ENCODE measurements at regions not wholly inside any gene's neighbourhood (a gene's known extent, or its start where the extent isn't known, plus 50 kb on each side); places are given as distances from the start of the nearest gene placed in this dataset.

- 52 to 74% (median 62%) methylated on average over 1 of the region's 1 CpG for WGBS, 4 donors
- DNase-seq (no peak), ATAC-seq (no peak)
- Histone ChIP-seq H3K9me3 (no peaks in the 10 kb centered on the region), H3K4me3 (no peak overlapping the region), H3K4me1 (no peaks in the 10 kb centered on the region), H3K27ac (no peak overlapping the region), H3K36me3 (no peaks in the 10 kb centered on the region), H3K27me3 (no peaks in the 10 kb centered on the region)
- TF ChIP-seq POLR2A (IDR thresholded peaks at IDR 0.05): no peak
- intact Hi-C loops (cut with DNase I): no loop called here
Observed at GRCh38 chr4:89619206-89619962, 217.6 kb downstream of the SNCA start.

DNA sequence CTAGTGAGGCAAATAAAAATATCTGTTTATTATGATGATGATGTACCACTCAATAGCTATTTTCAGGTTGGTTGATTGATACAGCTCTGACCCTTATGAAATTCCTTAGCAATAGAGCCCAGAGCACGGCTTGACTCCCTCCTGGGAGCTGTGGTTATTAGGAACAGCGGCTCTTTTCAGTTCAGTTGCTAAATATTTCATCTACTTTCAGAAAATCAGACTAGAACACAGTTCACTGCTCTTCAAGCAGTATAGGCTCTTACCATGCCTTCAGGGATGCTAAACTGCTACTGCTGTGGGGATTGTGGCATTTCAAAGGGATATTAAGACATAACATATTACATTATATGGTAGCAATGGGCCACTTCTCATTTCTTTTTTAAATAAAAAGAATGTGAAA lies 218.8 kb downstream of the SNCA start:
- TF ChIP-seq, protein P1, sequence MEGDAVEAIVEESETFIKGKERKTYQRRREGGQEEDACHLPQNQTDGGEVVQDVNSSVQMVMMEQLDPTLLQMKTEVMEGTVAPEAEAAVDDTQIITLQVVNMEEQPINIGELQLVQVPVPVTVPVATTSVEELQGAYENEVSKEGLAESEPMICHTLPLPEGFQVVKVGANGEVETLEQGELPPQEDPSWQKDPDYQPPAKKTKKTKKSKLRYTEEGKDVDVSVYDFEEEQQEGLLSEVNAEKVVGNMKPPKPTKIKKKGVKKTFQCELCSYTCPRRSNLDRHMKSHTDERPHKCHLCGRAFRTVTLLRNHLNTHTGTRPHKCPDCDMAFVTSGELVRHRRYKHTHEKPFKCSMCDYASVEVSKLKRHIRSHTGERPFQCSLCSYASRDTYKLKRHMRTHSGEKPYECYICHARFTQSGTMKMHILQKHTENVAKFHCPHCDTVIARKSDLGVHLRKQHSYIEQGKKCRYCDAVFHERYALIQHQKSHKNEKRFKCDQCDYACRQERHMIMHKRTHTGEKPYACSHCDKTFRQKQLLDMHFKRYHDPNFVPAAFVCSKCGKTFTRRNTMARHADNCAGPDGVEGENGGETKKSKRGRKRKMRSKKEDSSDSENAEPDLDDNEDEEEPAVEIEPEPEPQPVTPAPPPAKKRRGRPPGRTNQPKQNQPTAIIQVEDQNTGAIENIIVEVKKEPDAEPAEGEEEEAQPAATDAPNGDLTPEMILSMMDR (IDR thresholded peaks at IDR 0.05): no peak
- no peak for TF ChIP-seq POLR2A (IDR thresholded peaks at IDR 0.05)
- DNase-seq: no peak
- H3K27me3 ChIP-seq: no peaks in the 10 kb centered on the region
- no peaks in the 10 kb centered on the region for H3K9me3 ChIP-seq
- no peak overlapping the region for H3K4me3 ChIP-seq
- 62 to 87% (median 78%) methylated on average over 2 of the region's 2 CpGs for WGBS, 4 donors
- no peaks in the 10 kb centered on the region for H3K4me1 ChIP-seq
- H3K27ac ChIP-seq: no peak overlapping the region
- no peaks in the 10 kb centered on the region for H3K36me3 ChIP-seq
- no peak for ATAC-seq
- intact Hi-C loops (cut with DNase I): no loop called here

DNA sequence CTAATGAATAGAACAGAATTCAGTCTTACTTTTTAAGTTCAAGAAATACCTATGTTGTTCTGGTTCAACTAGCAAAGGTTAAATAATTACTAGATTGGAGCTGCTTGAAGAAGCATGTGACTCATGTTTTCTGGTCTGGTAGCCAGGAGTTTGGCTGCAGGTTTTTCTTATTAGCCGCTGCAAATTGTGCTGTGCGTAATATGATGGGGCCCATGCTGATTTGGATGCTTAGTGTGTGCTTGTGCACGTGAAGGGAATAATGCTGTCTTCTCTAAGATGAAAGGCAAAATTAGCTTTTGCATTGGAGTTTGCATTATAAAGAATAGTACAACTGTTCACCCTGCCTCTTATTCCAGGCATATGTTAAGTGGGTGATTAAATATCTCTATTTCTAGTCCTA lies 219.6 kb downstream of the SNCA start:
- Histone ChIP-seq H3K36me3 (no peaks in the 10 kb centered on the region), H3K4me1 (no peaks in the 10 kb centered on the region), H3K4me3 (no peak overlapping the region), H3K27me3 (no peaks in the 10 kb centered on the region), H3K27ac (no peak overlapping the region), H3K9me3 (no peaks in the 10 kb centered on the region)
- TF ChIP-seq, protein P1 (IDR thresholded peaks at IDR 0.05): no peak
- TF ChIP-seq POLR2A (IDR thresholded peaks at IDR 0.05): no peak
- ATAC-seq (no peak), DNase-seq (no peak)
- 73 to 90% (median 79%) methylated on average over 3 of the region's 3 CpGs for WGBS, 4 donors
- intact Hi-C loops (cut with DNase I): no loop called here

- ATAC-seq: no peak
- no peaks in the 10 kb centered on the region for H3K36me3 ChIP-seq
- 55 to 77% (median 75%) methylated on average over 2 of the region's 2 CpGs for WGBS, 4 donors
- H3K4me3 ChIP-seq: no peak overlapping the region
- no peaks in the 10 kb centered on the region for H3K9me3 ChIP-seq
- H3K27me3 ChIP-seq: no peaks in the 10 kb centered on the region
- intact Hi-C loops (cut with DNase I): no loop called here
- no peak for DNase-seq
- no peak overlapping the region for H3K27ac ChIP-seq
- H3K4me1 ChIP-seq: no peaks in the 10 kb centered on the region
- no peak for TF ChIP-seq POLR2A (IDR thresholded peaks at IDR 0.05)
- TF ChIP-seq, protein P1 (IDR thresholded peaks at IDR 0.05): no peak
Observed at GRCh38 chr4:89616382-89616781, 220.6 kb downstream of the SNCA start.

GRCh38 chr4:89615051-89615450 lies 221.9 kb downstream of the SNCA start:
- H3K27ac ChIP-seq: no peak overlapping the region
- H3K4me3 ChIP-seq: no peak overlapping the region
- no peaks in the 10 kb centered on the region for H3K36me3 ChIP-seq
- no peaks in the 10 kb centered on the region for H3K4me1 ChIP-seq
- no peaks in the 10 kb centered on the region for H3K9me3 ChIP-seq
- DNase-seq (no peak), ATAC-seq (no peak)
- WGBS, 4 donors: 76 to 93% (median 90%) methylated on average over 4 of the region's 4 CpGs
- TF ChIP-seq, protein P1 (IDR thresholded peaks at IDR 0.05): no peak
- no peak for TF ChIP-seq POLR2A (IDR thresholded peaks at IDR 0.05)
- H3K27me3 ChIP-seq: no peaks in the 10 kb centered on the region
- intact Hi-C loops (cut with DNase I): no loop called here

All from heart left ventricle (tissue), 16 donors.